ENCODE measurements at regions not wholly inside any gene's neighbourhood (a gene's known extent, or its start where the extent isn't known, plus 50 kb on each side); places are given as distances from the start of the nearest gene placed in this dataset.

DNA sequence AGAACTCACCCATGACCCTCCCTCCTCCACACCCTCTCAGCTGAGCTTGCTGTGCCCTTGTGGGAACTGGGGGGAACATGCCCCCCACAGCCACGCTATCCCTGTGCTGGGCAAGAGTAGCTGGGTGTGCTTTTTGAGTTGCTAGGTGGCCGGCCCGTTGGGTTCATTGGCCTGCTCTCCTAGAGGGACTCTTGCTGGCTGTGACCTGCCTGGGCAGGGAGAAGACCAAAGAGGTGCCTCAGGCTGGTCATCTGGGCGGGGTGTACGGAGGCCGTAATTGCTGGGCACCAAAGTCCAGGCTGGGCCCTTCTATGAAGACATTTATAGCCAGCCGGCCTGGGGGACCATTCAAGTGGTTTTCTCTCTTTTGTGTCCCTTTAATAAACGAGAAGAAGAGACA is 138.3 kb upstream of the ZBTB40 start:
- no peak for FAIRE-seq
- DNase-seq (ENCODE audit: insufficient read length, low spot score): no peak

DNA sequence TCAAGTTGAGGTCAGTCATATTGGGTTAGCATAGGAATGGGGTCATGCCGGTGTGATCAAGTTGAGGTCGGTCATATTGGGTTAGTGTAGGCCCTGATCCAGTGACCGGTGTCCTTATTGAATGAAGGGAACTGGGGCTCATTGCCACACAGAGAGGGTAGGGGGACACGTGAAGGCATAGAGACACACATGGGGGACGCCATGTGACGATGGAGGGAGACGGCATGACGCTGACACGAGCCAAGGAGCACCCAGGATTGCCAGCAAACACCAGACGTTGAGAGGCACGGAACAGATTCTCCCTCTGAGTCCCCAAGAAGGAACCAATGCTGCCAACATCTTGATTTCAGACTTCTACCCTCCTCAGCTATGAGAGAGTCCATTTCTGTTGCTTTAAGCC is 136.9 kb upstream of the ZBTB40 start:
- FAIRE-seq (no peak), DNase-seq (ENCODE audit: insufficient read length, low spot score) (no peak)

DNA sequence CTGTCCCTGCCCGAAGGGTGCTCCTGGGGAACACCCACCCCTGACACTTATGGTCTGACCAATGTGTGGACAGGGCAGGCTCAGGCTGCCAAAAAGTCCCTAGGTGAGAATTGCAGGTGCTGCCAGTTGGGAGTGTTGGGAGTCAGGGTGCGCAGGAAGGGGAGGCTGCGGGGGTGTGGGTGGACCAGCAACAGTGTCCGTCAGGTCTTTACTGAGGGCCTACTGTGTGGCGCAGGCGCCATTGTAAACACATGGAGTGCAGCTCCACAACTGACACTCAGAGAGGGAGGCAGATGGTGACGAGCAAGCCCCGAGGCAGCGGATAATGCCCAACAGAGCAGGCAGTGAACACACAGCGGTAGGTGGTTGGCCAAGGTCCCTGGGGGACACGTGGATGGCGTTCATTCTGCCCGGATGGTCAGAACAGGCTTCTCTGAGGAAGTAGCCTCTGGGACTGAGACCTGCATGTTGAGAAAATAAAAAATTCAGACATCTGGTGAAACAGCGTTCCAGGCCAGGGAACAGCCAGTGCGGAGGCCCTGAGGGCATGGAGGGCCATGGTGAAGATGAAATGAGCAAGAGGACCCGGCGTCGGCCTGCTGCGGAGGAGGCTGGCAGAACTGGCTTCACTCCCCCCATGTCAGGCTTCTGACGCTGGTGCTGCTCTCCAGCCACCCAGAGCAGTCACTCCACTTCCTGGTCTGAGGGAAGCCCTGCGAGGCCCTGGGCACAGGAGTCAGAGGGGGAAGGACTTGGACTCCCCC is 136.2 kb upstream of the ZBTB40 start:
- DNase-seq (ENCODE audit: insufficient read length, low spot score): no peak
- no peak for FAIRE-seq

DNA sequence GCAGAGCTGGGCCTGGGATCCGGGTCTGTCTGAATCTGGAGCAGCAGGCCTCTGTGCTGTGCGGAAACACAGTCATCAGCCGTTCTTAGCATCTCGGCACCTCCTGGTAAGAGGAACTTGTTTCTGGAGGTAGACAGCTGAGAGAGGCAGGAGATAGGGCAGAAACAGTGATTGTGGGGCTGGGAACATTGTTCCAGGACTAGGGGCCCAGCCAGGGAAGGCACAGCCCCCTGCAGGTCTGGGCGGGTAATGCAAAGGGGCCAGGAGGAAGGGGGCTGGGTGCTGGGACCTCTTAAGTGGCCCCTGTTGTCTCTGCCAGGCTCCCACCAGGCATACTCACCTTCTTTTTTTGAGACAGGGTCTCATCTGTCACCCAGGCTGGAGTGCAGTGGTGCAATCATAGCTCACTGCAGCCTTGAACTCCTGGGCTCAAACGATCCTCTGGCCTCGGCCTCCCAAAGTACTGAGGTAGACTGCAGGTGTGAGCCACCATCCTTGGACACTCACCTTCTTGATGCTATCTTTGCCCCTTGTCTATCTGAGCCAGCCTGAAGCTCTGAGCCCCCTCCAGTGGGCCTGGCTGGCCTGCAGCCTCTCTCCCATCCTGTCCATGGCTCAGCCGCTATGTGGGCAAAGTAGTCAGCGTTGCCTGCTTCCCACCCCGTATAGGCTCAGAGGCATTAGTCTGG is 134.3 kb upstream of the ZBTB40 start:
- FAIRE-seq: peak; percentile 44
- DNase-seq (ENCODE audit: insufficient read length, low spot score): peak; percentile 33

DNA sequence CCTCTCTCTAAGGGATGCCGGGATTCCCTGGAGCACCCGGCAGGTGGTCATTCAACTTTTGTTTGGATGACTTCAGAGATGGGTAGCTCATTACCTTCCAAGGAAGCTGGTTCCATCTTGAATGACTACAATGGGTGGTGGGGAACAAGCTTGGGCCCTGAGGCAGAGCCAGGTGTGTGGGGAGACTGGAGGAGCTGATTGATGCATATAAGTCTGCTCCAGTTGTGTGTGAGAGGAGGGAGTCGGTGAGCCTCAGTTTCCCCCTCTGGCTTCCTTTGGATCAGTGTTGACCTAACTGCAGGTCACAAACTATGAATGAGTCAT is 133.8 kb upstream of the ZBTB40 start:
- FAIRE-seq: no peak
- DNase-seq (ENCODE audit: insufficient read length, low spot score): no peak

DNA sequence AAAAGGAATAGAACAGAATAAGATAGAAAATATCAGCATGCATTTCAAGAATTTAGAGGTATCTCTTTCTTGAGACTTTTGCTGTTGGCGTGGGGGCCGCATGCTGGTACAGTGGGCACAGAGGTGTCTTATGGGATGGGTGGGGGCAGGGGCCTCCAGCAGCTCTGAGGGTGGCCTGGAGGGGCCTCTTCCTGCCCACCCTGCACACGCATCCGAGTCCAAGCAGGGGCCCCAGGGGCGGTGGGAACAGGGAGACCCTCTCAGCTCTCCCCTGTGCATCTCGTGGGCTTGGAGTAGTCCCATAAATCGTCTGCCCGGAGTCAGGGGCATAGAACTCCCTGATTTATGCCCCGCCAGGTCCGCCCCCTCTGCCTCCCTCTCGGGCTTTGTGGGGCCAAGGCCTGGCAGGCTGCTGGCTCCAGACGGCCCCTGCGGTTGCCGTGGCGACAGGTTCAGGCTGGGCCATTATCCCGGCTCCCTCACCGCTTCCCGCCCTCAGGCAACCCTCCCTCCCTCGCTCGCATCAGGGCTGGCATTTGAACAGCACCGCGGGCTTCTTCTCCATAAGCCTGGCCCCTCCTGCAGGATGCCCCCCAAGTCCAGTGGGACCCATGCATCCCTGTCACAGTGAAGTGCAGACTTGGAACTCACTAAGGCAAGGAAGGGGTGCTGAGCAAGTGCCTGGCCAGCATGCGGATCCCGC is 133.2 kb upstream of the ZBTB40 start:
- DNase-seq (ENCODE audit: insufficient read length, low spot score) (no peak), FAIRE-seq (no peak)

DNA sequence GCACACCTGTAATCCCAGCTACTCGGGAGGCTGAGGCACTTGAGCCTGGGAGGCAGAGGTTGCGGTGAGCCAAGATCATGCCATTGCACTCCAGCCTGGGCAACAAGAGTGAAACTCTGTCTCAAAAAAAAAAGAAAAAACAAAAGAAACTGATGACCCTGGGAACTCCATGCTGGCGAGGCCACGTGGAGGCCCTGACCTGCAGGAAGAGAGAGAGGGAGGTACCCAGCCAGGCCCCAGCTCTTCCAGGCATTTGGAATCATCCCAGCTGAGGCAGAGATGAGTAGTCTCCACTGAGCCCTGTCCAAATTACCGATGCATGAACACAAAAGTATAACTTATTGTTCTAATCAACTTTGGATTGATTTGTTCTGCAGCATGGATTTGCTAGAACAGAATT is 132.0 kb upstream of the ZBTB40 start:
- DNase-seq (ENCODE audit: insufficient read length, low spot score) (no peak), FAIRE-seq (no peak)

DNA sequence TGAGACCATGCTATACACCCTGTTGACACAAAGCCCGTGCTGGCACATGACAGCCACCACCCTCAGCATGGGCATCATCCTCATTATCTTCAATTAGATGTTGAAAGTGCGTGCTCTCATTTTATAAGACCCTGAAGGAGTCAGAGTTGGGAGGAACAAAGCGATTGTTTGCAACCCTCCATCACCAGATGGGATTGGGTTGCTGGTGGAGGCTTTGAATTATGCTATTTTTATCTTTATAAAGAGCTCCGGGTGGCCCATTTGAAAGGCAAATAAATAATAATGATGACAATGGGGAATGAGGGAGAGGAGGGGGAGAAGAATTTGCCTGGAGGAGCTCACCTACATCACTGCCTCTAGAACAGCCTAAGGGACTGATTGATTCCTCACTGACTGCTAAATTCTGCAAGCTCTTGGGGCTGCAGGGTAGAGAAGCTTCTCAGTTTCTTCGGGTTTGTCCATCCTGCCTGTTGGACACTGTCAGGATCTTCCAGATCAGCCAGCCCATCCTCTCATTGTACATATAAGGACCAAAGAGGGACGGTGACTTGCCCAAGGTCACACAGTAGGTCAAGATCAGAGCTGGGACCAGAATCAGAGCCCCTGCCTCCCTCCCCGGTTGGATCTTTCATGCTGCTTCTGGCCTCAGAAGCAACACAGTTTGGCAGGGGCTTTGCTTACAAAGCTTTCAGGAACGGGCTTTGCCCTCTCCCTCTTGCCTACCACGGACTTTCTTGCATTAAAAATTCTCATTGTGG is 130.9 kb upstream of the ZBTB40 start:
- FAIRE-seq: no peak
- DNase-seq (ENCODE audit: insufficient read length, low spot score): no peak

DNA sequence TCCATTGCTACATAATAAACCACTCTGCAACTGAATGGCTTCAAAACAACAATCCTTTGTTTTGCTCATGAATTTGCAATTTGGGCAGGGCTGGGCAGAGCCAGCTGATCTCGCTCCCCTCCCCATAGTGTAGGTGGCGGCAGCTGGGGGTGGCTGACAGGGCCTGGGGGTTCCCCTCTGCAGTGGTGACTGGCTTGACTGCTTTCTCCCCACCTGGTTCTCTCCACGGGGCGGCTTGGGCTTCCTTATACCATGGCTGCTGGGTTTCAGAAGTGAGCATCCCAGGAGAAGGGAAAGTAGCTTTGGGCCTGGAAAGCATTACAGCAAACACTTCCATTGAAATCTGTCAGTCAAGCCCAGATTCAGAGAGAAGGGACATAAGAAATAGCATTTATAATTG is 129.7 kb upstream of the ZBTB40 start:
- DNase-seq (ENCODE audit: insufficient read length, low spot score): no peak
- no peak for FAIRE-seq

DNA sequence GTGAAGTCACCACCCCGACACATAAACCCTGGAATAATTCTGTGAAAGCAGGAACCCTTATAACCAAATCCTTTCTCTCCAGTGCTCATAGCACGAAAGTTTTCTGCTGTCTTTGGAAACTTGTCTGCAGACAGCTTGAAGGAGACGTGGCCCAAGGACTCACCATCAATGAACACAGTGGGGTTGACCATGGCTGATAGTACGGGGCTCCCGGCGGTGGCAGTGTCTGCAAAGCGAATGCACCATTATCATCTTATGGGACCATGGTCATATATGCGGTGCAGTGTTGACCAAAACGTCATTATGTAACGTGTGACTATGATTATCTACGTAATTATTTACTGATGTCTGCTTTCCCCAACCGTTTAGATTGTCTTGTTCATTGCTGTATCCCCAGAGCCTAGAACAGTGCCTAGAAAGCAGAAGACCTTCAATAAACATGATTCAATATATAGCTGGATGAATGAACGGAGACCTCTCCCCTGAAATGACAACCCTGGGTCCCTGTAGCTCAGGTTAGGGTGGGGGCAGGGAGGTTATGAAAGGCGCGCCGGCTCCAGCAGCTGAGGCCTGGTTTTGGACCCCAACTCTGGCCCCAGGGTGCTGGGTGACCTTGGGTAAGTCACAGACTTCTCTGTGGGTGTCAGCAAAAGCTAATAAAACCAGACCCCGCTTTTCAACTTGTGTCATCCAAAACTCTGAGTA is 128.4 kb upstream of the ZBTB40 start:
- DNase-seq (ENCODE audit: insufficient read length, low spot score): no peak
- FAIRE-seq: no peak

DNA sequence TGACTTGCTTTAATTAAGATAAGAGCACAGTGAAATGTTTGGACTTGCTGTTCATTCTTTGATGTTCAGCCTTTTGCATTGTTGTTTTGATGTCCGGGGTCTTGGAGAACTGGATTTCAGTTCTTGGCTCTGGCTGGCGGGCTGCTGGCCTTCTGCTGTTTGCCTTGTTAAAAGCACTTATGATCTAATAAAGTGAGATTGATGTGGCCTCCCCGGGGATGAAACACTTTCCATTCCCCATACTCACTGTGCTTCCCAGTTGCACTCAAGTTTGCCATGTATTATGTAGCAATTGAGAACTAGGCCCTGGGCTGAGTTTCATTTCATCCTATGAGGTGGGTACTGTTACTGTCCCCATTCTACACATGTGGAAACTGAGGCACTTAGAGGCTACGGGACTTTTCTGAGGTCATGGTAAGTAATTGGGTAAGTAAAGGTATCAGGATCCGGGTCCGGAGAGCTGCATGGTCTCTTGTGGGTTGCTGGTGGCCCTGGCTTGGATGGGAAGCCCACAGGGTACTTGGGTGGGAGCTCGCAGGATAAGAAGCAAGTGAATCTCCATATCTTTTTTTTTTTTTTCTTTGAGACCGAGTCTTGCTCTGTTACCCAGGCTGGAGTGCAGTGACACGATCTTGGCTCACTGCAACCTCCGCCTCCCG is 127.7 kb upstream of the ZBTB40 start:
- DNase-seq (ENCODE audit: insufficient read length, low spot score) (no peak), FAIRE-seq (no peak)

DNA sequence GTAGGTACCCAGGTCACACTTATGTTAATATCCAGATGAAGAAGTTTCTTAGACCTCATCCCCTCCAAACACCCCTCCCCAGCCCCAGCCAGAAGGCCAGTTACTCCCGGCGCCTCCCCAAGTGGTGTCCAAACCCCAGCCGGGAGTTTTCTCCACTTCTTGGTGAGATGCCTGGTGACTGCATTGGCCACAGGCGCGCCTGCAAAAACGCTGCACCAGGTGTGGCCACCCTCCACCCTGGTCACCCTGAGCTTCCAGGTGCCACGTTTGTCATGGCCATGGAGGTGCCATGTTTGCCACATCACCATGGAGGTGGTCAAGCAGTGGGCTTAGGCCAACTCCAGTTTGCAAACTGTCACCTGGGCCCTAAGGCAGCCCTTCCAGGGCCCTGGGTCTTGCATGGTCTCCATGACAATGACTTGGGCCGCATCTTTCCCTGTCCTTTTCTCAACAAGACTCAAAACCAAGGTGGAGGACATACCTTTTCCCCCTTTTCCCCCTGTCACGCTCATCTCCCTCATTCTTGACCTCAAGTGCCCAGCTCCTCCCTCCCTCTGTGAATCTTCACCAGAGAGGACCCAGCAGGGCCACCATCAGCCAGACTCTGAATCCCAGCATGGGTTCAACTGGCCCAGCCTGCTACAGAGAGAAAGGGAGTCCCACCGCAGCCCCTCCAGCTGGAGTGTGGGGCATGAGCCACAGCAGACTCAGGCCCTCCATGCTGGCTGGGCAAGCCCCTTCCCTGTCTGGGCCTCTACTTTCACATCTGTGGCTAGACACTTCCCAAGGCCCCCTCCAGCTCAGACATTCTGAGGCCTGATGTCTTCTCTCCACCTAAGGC is 125.9 kb upstream of the ZBTB40 start:
- FAIRE-seq (no peak), DNase-seq (ENCODE audit: insufficient read length, low spot score) (no peak)

DNA sequence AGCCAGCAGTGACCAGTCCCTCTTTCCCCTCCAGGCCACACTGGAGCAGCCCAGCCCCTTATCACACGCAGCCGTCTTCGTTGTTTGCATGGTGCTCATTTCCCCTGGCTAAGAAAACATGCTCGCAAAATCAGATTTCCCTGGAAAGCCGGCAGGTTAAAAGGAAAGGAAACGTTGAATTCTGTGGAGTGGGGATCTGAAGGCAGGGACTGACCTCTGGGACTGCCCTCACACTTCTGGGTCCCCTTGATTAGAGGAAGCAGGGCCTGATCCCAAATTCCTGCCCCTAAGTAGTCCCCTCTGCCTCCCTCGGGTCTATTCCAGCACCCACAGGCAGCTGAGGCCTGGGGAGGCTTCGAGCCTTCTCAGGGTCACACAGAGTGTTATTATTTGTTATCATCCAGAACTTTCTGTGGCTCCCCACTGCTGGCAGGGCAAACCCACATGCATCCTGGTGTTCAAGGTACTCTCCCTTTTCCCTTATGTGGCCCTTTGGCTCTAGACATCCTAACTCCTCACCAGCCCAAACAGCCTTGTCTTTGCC is 125.2 kb upstream of the ZBTB40 start:
- no peak for FAIRE-seq
- DNase-seq (ENCODE audit: insufficient read length, low spot score): no peak

DNA sequence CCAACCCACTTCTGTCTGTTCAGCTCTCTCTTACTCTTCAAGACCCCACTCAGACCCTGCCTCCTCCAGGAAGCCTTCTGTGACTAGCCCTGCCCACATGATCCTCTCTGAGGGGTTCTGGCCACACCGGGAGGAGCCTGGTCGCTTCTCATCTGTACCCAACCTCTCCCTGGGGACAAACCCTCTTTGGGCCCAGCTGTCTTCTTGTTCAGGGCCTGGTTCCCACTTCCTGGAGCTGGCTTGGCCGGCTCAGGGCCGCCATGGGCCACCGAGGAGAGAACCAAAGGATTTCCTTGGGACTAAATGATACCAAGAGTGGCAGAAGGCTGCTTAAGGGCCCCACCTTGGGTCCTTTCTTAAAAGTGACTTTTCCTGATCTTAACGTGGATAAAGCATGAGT is 124.7 kb upstream of the ZBTB40 start:
- DNase-seq (ENCODE audit: insufficient read length, low spot score) (no peak), FAIRE-seq (no peak)

DNA sequence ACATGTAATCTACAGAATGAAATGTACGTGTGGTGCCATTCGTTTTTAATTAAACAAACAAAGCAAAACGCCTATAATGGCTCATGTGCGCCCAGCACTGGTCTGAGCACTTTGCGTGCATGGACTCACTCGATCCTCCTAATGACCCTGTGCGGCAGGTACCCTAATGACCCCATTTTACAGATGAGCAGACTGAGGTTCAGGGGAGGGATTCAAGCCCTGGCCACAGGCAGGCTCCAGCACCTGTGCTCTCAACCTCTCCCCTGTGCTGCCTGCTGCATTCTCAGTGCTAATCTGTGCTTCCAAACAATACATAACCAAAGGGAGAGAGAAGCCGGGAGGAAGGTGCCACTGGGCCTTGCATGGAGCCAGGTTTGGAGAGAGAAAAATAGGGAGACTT is 124.2 kb upstream of the ZBTB40 start:
- no peak for DNase-seq (ENCODE audit: insufficient read length, low spot score)
- no peak for FAIRE-seq

DNA sequence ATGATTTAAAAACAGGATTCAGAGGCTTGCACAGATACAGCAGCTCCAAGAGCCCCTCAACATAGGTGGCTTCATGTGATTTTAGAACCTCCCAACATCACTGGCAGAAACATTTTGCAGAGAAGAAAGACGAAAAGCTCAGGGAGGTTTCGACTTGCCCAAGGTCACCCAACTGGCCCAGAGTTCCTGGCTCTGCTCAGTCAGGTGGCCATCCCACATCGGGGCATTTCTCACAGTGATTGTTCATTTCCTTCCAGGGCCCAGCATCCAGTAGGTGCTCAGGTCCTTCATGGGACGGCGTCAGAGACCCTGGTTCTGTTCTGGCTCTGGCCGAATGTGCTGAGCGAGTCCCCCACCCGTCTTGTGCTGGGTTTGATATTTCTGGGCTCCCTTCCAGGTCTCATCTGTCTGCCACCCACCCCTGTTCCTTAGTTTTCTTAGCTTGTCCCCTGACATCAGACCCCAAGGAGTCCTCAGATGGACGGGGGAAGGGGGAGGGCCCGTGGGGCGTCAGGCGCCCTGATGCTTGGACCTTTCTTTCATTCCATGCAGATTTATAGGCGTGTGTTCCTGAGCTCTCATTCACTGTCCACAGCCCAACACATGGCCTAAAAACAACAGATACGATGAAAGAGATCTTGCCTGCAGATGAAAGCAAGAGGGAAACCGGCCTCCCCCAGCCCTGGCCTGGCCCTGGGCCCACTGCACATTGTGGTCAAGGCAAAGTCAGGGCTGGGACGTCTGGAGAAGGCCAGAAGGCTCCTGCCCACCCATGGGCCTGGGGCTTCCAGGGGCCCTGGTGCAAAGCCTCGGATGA is 123.1 kb upstream of the ZBTB40 start:
- no peak for FAIRE-seq
- DNase-seq (ENCODE audit: insufficient read length, low spot score): no peak

DNA sequence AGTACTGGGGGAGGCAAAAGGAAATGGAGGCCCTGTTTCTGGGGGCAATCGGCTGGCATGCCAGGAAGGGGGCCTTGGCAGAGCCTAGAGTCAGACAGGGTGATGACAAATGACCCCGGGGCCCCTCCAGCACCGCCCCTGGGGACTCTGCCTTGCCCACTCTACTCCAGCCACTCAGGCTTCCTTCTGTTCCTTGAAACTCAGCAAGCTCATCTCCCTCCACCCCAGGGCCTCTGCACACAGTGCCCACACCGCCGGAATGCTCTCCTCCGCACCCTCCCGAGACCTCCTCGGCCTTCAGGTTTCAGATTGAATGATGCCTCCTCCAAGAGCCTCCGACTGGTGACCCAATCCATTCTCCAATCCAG is 122.5 kb upstream of the ZBTB40 start:
- DNase-seq (ENCODE audit: insufficient read length, low spot score) (no peak), FAIRE-seq (no peak)

DNA sequence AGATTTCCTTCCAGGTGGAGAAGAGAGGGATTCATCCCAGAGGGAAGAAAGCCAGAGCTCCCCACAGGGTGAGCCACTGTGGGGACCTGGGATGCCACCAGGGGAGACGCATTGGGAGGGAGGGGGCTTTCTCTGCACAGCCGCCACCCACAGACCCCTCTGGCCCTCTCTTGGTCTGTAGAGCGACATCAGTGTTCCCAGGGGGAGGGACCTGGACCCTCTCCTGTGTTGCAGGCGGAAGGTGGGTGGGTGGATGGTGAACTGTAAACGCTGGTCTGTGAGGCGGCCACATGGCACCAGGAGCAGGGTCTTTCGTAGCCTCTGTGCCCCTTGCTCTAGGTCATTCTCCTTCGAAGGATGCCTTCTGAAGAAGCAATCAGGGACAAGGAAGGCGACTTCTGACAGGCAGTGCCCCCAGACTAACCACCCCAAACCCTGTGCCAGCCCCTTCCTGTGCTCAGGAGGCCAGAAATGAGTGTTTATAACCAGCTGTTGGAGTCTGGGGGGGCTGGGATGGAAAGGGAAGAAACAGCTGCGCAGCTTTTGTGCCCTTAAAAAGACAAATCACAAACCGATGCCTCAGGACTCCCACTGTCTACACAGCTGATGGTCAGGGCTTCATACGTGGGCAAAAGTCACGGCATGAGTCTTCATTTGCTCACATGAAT is 121.4 kb upstream of the ZBTB40 start:
- FAIRE-seq (no peak), DNase-seq (ENCODE audit: insufficient read length, low spot score) (no peak)

Data from HTR-8/SVneo (cell line).